GM18519 (cell line): ENCODE measurements at regions not wholly inside any gene's neighbourhood (a gene's known extent, or its start where the extent isn't known, plus 50 kb on each side); places are given as distances from the start of the nearest gene placed in this dataset.

Source experiments
- ATAC-seq: cut with Tn5 transposase; IDR thresholded peaks from one replicate; pipeline ENCODE4 v1.9.1; 2021; ENCODE audit warnings: mild to moderate bottlenecking, moderate library complexity; ENCODE audit not compliant: unreplicated experiment, low FRiP score

DNA sequence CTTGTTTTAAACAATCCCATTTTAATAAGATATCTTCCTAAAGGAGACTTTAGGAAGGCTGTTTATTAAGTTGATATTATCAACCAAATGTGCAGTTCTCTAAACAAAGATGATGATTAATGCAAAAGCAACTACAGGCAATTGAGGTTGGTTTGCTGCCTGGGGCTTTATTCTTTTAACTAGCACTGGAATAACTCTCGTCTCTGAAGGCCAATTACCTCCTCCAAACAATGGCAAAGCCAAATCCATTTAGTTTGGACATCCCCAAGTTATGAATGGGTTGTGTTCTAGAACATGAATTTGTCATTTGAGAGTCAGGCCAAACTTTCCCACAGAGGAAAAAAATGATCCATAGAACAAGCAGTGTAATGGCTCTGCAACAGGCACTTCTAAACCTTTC lies 114.1 kb downstream of the SLC16A9 start:
- no peak for ATAC-seq

DNA sequence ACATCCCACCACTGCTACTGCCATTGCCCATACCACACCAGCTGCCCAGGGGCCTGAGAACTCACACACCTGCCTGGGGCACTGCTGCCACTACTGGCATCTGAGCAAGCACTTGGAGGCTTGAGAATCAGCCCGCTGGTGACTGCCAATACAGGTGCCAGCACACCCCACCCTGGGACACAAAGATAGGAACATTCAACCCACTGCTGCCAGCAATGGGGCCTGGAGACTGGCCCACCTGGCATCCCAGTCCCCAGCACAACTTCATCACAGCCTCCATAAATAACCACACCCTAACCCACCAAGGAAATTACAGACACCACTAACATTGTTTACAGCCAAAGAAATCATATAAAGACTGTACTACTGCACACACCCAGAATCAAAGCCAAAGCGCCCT lies 115.9 kb downstream of the SLC16A9 start:
- no peak for ATAC-seq

GRCh38 chr10:59589796-59590195 lies 119.9 kb downstream of the SLC16A9 start:
- ATAC-seq, result no peak

- ATAC-seq, result no peak
These were observed 120.9 kb downstream of the SLC16A9 start for GRCh38 chr10:59588791-59589190.

DNA sequence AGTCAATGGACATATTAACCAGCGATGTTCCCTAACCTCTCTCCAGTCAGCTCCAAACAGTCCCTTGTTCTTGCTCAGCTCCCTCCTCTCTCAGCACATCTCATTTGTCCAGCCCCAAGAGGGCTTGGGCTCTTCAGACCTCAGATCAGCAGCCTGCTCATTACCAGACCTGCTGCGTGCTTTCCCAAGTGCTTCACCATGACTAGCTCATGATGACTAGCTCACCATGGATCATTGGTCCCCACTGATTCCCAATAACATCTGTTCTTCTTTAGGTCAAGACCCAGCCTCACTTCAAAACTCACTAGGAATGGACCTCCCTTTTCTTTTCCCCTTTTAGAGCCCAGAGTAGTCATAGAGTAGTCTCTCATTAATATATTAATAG lies 121.9 kb downstream of the SLC16A9 start:
- ATAC-seq, result no peak

- no peak for ATAC-seq
These were observed 122.4 kb downstream of the SLC16A9 start for GRCh38 chr10:59587083-59587755.

- ATAC-seq, result no peak
These were observed 123.2 kb downstream of the SLC16A9 start for GRCh38 chr10:59586407-59586891.

DNA sequence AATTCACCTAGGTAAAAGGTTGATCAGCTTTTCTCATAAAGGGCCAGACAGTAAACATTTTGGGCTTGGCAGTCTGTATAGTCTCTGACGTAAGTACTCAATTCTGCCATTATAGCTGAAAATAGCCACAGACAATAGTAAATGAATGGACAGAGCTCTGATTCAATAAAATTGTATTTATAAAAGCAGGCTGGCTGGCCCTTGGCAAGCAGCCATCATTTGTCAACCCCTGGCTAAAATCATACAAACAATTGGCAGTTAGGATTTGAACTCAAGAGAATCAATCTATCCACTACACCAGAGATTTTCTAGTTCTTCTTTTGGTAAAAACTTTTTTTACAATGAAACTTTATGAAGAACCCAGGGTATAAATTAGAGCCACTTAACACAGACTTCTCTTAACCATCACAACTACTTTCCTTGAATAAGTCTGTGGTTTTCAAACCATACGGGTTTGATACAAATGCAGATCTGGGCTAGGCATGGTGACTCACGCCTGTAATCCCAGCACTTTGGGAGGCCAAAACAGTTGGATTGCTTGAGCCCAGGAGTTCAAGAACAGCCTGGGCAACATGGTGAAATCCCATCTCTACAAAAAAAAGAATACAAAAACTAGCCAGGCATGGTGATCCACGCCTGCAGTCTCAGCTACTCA lies 124.5 kb downstream of the SLC16A9 start:
- ATAC-seq, result no peak

GRCh38 chr10:59582780-59583179 lies 126.9 kb downstream of the SLC16A9 start:
- no peak for ATAC-seq

GRCh38 chr10:59582058-59582457 lies 127.6 kb downstream of the SLC16A9 start:
- ATAC-seq, result no peak

DNA sequence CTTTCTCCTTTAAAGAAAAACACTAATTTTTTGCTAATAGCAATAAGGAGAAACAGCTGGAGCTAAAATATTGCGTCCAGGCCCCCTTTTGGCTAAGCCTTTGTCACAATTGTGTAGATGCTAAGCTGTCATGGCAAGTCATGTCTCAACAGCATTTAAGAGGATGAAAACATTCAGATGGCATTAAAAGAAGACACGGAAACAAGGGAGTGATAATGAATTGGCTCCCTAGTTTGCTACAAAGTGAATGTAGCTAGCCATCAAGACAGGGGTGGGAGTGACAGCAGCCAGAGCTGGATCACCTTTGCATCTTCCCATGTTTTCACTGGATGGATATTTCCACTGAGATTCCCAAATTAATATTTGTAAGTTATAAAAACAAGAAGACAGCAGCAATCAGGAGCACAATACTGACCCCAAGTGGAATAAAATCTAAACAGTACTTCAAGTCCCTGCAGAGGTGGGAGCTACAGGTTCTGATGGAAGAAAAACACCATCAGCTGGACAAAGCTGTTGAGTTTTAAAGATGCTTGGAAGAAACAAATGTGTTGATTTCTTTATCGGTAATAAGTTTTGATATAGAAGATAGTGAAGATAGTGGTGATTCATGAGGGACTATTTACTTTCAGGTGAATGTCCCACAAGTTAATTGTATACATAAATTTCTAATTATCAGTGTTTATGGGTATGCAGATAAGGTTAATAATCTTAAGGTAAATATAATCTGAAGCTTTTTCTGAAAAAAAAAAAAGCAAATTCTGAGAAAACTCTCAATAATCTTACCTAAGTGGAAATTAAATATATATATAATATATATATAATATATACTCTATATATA lies 129.4 kb downstream of the SLC16A9 start:
- ATAC-seq, result no peak

DNA sequence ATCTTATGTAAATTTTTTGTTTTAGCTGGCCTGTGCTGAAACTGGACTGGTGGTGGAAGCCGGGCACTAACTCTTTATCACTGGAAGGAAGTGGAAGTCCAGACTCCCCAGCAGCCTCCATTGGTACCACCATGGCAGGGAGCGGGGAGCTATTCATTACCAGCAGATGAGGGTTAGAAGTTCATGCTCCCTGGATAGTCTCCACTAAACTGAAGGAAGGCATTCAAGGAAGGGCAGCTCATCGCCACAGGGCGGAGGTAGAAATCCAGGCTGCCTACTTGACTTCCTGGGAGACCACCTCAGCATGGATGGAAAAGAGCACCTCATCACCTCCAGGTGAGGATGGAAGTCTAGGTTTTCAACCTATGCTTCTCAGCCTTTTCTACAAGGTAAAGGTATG lies 130.9 kb downstream of the SLC16A9 start:
- no peak for ATAC-seq

- ATAC-seq, result peak; percentile 59
These were observed 131.7 kb downstream of the SLC16A9 start for GRCh38 chr10:59577984-59578383.

DNA sequence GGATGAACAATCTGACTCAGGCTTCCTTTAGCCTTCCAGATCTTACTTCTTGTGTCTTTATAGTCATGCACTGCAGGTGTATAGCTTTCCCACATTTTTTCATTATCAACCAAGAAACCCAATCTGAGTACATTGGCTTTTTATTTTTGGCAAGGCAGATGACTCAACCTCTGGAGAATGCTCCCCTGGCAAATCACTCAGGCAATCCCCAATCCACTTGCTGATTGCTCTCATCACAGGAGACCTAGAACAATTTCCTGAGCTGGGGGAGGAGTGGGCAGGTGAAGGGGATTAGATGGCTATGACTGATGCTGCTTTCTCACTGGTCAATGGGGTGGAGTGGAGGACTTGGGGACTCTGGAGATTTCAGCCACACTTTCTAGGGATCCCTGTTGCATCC lies 134.4 kb downstream of the SLC16A9 start:
- no peak for ATAC-seq

- ATAC-seq, result no peak
These were observed 146.1 kb downstream of the SLC16A9 start for GRCh38 chr10:59563531-59563930.

DNA sequence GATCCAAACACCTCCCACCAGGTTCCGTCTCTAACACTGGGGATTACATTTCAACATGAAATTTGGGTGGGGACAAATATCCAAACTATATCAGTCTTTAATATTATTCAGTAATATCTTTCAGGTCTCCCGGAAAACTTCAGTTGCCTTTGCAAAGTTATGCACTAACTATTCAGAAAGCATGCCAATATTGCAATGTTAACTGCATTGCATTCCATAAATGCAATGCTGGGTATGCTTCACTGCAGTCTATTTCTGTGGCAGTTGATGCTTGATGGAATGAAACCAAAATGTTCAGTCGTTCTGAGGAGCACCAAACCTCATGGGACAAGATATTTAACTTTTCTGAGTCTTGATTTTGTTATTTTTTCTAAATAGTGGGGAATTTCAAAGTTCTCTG lies 147.5 kb downstream of the SLC16A9 start:
- no peak for ATAC-seq

- no peak for ATAC-seq
These were observed 148.1 kb downstream of the SLC16A9 start for GRCh38 chr10:59561477-59562121.

- ATAC-seq, result no peak
These were observed 148.7 kb downstream of the SLC16A9 start for GRCh38 chr10:59560990-59561389.

- no peak for ATAC-seq
These were observed 149.5 kb downstream of the SLC16A9 start for GRCh38 chr10:59560161-59560560.

- ATAC-seq, result no peak
These were observed 151.6 kb downstream of the SLC16A9 start for GRCh38 chr10:59558066-59558465.

DNA sequence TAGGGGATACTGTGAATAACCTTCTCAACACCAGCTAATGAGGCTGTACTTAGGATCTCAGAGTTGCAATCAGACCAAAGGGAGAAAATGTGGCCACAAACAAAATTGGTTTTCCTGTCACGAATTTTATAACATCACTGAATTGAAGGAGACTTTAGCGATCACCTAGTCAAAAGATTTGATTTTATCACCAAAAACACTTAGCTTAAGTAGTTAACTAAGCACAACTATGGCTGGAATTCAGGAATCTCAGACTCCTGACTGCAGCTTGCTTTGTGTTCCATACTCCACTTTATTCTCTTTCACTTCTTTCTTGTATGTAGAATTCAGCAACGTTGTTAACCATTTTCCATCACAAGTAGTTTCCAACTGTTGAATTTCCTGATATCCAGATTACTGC lies 152.0 kb downstream of the SLC16A9 start:
- ATAC-seq, result no peak
